ENCODE measurements at regions not wholly inside any gene's neighbourhood (a gene's known extent, or its start where the extent isn't known, plus 50 kb on each side); places are given as distances from the start of the nearest gene placed in this dataset.

DNA sequence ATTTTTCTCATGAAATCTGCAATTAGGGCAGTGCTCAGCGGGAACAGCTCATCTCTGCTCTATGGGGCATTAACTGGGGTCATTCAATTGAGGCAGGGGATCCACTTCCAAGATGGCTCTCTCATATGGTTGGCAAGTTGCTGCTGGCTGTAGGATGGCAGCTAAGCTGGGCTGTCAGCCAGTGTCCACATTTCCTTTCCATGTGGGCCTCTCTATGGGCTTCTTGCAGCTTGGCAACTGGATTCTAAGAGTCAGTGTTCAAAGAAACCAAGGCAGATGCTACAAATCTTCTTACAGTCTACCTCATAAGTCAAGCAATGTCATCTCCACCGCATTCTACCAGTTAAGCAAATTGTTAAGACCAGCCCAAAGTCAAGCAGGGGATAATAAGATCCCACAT, 50.3 kb upstream of the TMCC3 start:
- Histone ChIP-seq H3F3A (ENCODE audit: low read depth) (no peaks in the 10 kb centered on the region), H3K36me3 (no peaks in the 10 kb centered on the region), H4K20me1 (ENCODE audit: low read depth) (no peaks in the 10 kb centered on the region), H3K27me3 (no peaks in the 10 kb centered on the region), H3K9ac (no peak overlapping the region), H3K9me3 (ENCODE audit: low read depth) (no peaks in the 10 kb centered on the region), H2AFZ (replicated peaks) (no peak overlapping the region), H3K4me1 (no peaks in the 10 kb centered on the region), H3K79me2 (ENCODE audit: low read depth) (no peaks in the 10 kb centered on the region), H3K4me2 (no peak overlapping the region), H3K4me3 (no peak overlapping the region), H3K27ac (no peak overlapping the region)
- H3K27ac Mint-ChIP-seq: no peak overlapping the region
- TF ChIP-seq EZH2 (IDR thresholded peaks at IDR 0.05): no peak
- TF ChIP-seq EZH2phosphoT487 (IDR thresholded peaks at IDR 0.05): no peak
- no peak for TF ChIP-seq CTCF (IDR thresholded peaks at IDR 0.05)
- DNase-seq (ENCODE audit: low spot score): no peak
- H3K9me3 Mint-ChIP-seq: peaks cover 14% of the 10 kb centered on the region
- H3K27me3 Mint-ChIP-seq (ENCODE audit: insufficient read depth, low read depth): no peaks in the 10 kb centered on the region
- H3K36me3 Mint-ChIP-seq: no peaks in the 10 kb centered on the region
- H3K4me1 Mint-ChIP-seq: no peaks in the 10 kb centered on the region
- H3K4me3 Mint-ChIP-seq: no peak overlapping the region

MicroRNA genes in the stretch of these regions (microRNA counts, 767-probe panel; counts per million panel counts)
- microRNA hsa-miR-492: 460 counts per million, percentile 90 among the panel's probes with 10 or more counts
